HepG2 (cell line): ENCODE measurements at regions not wholly inside any gene's neighbourhood (a gene's known extent, or its start where the extent isn't known, plus 50 kb on each side); places are given as distances from the start of the nearest gene placed in this dataset.

Experiments
- ATAC-seq: fragments of 200-7000 bp; cut with Tn5 transposase; 3 replicates; pipeline ENCODE4 v1.9.1; 2020; ENCODE audit warnings: mild to moderate bottlenecking, moderate library complexity
- BruUV-seq: library from RNA; stranded (reverse); fragments of 400-500 nt; replicated peaks from 2 replicates; lab custom pipeline; 2021; lab: Mats Ljungman, UMichigan
- CTCF ChIA-PET: fragments of 300-600 bp; formaldehyde crosslinking; extraction: SDS; loops from one replicate; lab custom pipeline; 2021; ENCODE audit warnings: low total read pairs, inconsistent platforms, low intra/inter-chr PET ratio; lab: Yijun Ruan, JAX
- POLR2A ChIA-PET: fragments of 350-600 bp; sonication (Branson Sonifier 250); formaldehyde crosslinking; loops from one replicate; lab custom pipeline; 2020; ENCODE audit warnings: antibody characterized with exemption, inconsistent platforms; lab: Yijun Ruan, JAX
- DNase-seq: peaks from one replicate; pipeline ENCODE4 v3.0.0-alpha.2; 2015; ENCODE audit warnings: low spot score
- FAIRE-seq: peaks from 3 replicates; lab custom pipeline; 2011; peaks lifted over from hg19 to GRCh38; lab: Jason Lieb, UNC
- H2AFZ ChIP-seq: one replicate; pipeline ENCODE4 v1.6.1; 2011; ENCODE audit warnings: low read length, inconsistent platforms
- H3K27ac ChIP-seq: fragments of 300-600 bp; 3 replicates; pipeline ENCODE4 v1.8.0; 2011; ENCODE audit warnings: mixed run types, mild to moderate bottlenecking, mixed read lengths, low read length, inconsistent platforms; ENCODE audit not compliant: insufficient read depth; ENCODE audit errors: extremely low read length
- H3K27me3 ChIP-seq, 2 experiments: fragments of 200-600 bp in 1 of 2; 2 replicates in 1 of 2; 3 replicates in 1 of 2; pipeline versions ENCODE4 v1.6.0 to v1.8.0; 2011; ENCODE audit warnings: low read length in 2 of 2, mild to moderate bottlenecking in 2 of 2, moderate library complexity in 2 of 2, inconsistent platforms in 1 of 2; ENCODE audit not compliant: insufficient read depth in 2 of 2, control insufficient read depth in 1 of 2
- H3K36me3 ChIP-seq, 2 experiments: fragments of 200-600 bp in 1 of 2; replicated peaks in 1 of 2; 2 replicates in 1 of 2; 3 replicates in 1 of 2; pipeline versions ENCODE4 v1.5.1 to v1.8.0; 2011; ENCODE audit warnings: low read length in 2 of 2, inconsistent platforms in 1 of 2; ENCODE audit not compliant: insufficient read depth in 2 of 2, control insufficient read depth in 1 of 2
- H3K4me1 ChIP-seq: 2 replicates; pipeline ENCODE4 v1.5.1; 2012; ENCODE audit warnings: low read length, inconsistent platforms; ENCODE audit not compliant: insufficient read depth
- H3K4me2 ChIP-seq: 2 replicates; pipeline ENCODE4 v1.6.0; 2011; ENCODE audit warnings: low read depth, low read length, inconsistent platforms
- H3K4me3 ChIP-seq, 3 experiments: fragments of 200-600 bp in 1 of 3; sonication (generic), shearing (Covaris generic) in 1 of 3; replicated peaks in 1 of 3; 2 replicates each; pipeline ENCODE4 v1.5.1; 2011 to 2016; ENCODE audit warnings: low read length in 3 of 3, inconsistent platforms in 2 of 3, low read depth in 2 of 3, mild to moderate bottlenecking in 2 of 3, control low read depth in 1 of 3, mixed read lengths in 1 of 3; ENCODE audit not compliant: insufficient read depth in 1 of 3
- H3K79me2 ChIP-seq: one replicate; pipeline ENCODE4 v1.6.1; 2011; ENCODE audit warnings: low read length, inconsistent platforms; ENCODE audit not compliant: insufficient read depth
- H3K9ac ChIP-seq: 2 replicates; pipeline ENCODE4 v1.6.0; 2011; ENCODE audit warnings: mild to moderate bottlenecking, low read depth, low read length, inconsistent platforms; ENCODE audit not compliant: insufficient read depth
- H3K9me3 ChIP-seq: 2 replicates; pipeline ENCODE4 v1.5.1; 2012; ENCODE audit warnings: mild to moderate bottlenecking, low read length
- H4K20me1 ChIP-seq: 2 replicates; pipeline ENCODE4 v1.6.0; 2011; ENCODE audit warnings: inconsistent platforms, mild to moderate bottlenecking, low read length, moderate library complexity; ENCODE audit not compliant: insufficient read depth
- CBFB ChIP-seq: sonication (generic); formaldehyde crosslinking; IDR thresholded peaks from 2 replicates; pipeline ENCODE4 v1.4.0; 2020; ENCODE audit warnings: missing genetic modification reagents
- DDIT3 ChIP-seq: sonication (generic); formaldehyde crosslinking; IDR thresholded peaks from 2 replicates; pipeline ENCODE4 v1.4.0; 2020; ENCODE audit warnings: mild to moderate bottlenecking, missing genetic modification reagents
- FOXO1 ChIP-seq: sonication (generic); formaldehyde crosslinking; IDR thresholded peaks from 2 replicates; pipeline ENCODE4 v1.4.0; 2020; ENCODE audit warnings: missing genetic modification reagents
- GRHL1 ChIP-seq: sonication (generic); formaldehyde crosslinking; conservative IDR thresholded peaks from 2 replicates; pipeline ENCODE4 v1.8.0; 2022; ENCODE audit warnings: missing genetic modification reagents
- MZF1 ChIP-seq: sonication (generic); formaldehyde crosslinking; IDR thresholded peaks from 2 replicates; pipeline ENCODE4 v1.8.1; 2023; ENCODE audit warnings: mild to moderate bottlenecking, missing genetic modification reagents, borderline replicate concordance
- NCOA1 ChIP-seq: sonication (generic); formaldehyde crosslinking; IDR thresholded peaks from 2 replicates; pipeline ENCODE4 v1.9.0; 2021; ENCODE audit warnings: missing genetic modification reagents
- NFE2L2 ChIP-seq: fragments of 150-350 bp; IDR thresholded peaks from 2 replicates; pipeline ENCODE4 v1.6.1; 2014; ENCODE audit warnings: low read length
- NRL ChIP-seq: sonication (generic); formaldehyde crosslinking; IDR thresholded peaks from 2 replicates; pipeline ENCODE4 v1.5.0; 2020; ENCODE audit warnings: missing genetic modification reagents, mild to moderate bottlenecking, moderate library complexity, borderline replicate concordance
- PAXIP1 ChIP-seq: sonication (generic); formaldehyde crosslinking; conservative IDR thresholded peaks from 2 replicates; pipeline ENCODE4 v1.4.0; 2020; ENCODE audit warnings: mild to moderate bottlenecking, missing genetic modification reagents, moderate library complexity
- PBX2 ChIP-seq: IDR thresholded peaks from 2 replicates; pipeline ENCODE4 v1.6.1; 2016; ENCODE audit warnings: control low read depth
- PPARG ChIP-seq: conservative IDR thresholded peaks from 2 replicates; pipeline ENCODE4 v1.6.1; 2016; ENCODE audit warnings: missing biosample characterization, missing genetic modification reagents
- PTBP1 ChIP-seq: fragments of 200-400 bp; formaldehyde crosslinking; IDR thresholded peaks from 2 replicates; pipeline ENCODE4 v1.6.1; 2018; ENCODE audit warnings: low read length, low read depth; ENCODE audit not compliant: poor library complexity, severe bottlenecking
- TEAD2 ChIP-seq: sonication (generic); formaldehyde crosslinking; IDR thresholded peaks from 2 replicates; pipeline ENCODE4 v1.9.0; 2021; ENCODE audit warnings: missing genetic modification reagents
- ZNF253 ChIP-seq: sonication (generic); formaldehyde crosslinking; IDR thresholded peaks from 2 replicates; pipeline ENCODE4 v1.8.0; 2022; ENCODE audit warnings: mild to moderate bottlenecking, missing genetic modification reagents, borderline replicate concordance
- ZNF543 ChIP-seq: sonication (generic); formaldehyde crosslinking; IDR thresholded peaks from 2 replicates; pipeline ENCODE4 v1.4.0; 2020; ENCODE audit warnings: mild to moderate bottlenecking, missing genetic modification reagents
- ZNF792 ChIP-seq: IDR thresholded peaks from 2 replicates; pipeline ENCODE4 v1.6.1; 2016
- WGBS: methylation state at CpG from one replicate; pipeline ENCODE4 v1.1.6; 2017; ENCODE audit warnings: low lambda C conversion rate; 5-methylcytosine and 5-hydroxymethylcytosine counted together
- in situ Hi-C: cut with HindIII; loops from 2 replicates; pipeline ENCODE4 v1.10.0; 2017; ENCODE audit warnings: low pct_unique_long_range_greater_than_20kb; ENCODE audit not compliant: extremely low pct_ligation_motif_present
- intact Hi-C: fragments of 100-400 bp; cut with micrococcal nuclease; formaldehyde crosslinking; loops from one replicate; pipeline ENCODE4 v1.10.0; 2022; ENCODE audit not compliant: unreplicated experiment

GRCh38 chr16:86942151-86943051 lies 364.1 kb downstream of the FOXL1 start:
- H3K9me3 ChIP-seq = peaks cover 8% of the 10 kb centered on the region
- intact Hi-C loops = no loop called here
- no peaks in the 10 kb centered on the region for H3K36me3 ChIP-seq
- H4K20me1 ChIP-seq = no peaks in the 10 kb centered on the region
- POLR2A ChIA-PET = no interaction called here
- no peak overlapping the region for H3K4me2 ChIP-seq
- no peak overlapping the region for H3K27ac ChIP-seq
- H2AFZ ChIP-seq = no peak overlapping the region
- BruUV-seq = no TSS peak
- DNase-seq = no peak
- ATAC-seq = no peak
- FAIRE-seq = no peak
- in situ Hi-C loops = no loop called here
- CTCF ChIA-PET = no interaction called here
- no peak overlapping the region for H3K4me3 ChIP-seq
- WGBS = 44% methylated on average over 17 of the region's 21 CpGs
- no peaks in the 10 kb centered on the region for H3K79me2 ChIP-seq
- peaks cover 2 to 28% of the 10 kb centered on the region in 2 experiments; a peak in 3 of 5 replicates for H3K27me3 ChIP-seq
- H3K9ac ChIP-seq = no peak overlapping the region
- no peaks in the 10 kb centered on the region for H3K4me1 ChIP-seq
- TF ChIP-seq NCOA1 (CRISPR knock-in tag) (no peak), FOXO1 (CRISPR knock-in tag) (no peak), NFE2L2 (no peak), DDIT3 (CRISPR knock-in tag) (no peak), ZNF543 (CRISPR knock-in tag) (no peak), PTBP1 (no peak), GRHL1 (CRISPR knock-in tag) (no peak), PAXIP1 (CRISPR knock-in tag) (no peak), ZNF792 (CRISPR knock-in tag) (no peak), PBX2 (CRISPR knock-in tag) (no peak), ZNF253 (CRISPR knock-in tag) (no peak), MZF1 (CRISPR knock-in tag) (no peak), TEAD2 (no peak), NRL (CRISPR knock-in tag) (no peak), CBFB (CRISPR knock-in tag) (no peak), PPARG (CRISPR knock-in tag) (no peak)
